Stomach (tissue), 4 donors: ENCODE measurements at regions not wholly inside any gene's neighbourhood (a gene's known extent, or its start where the extent isn't known, plus 50 kb on each side); places are given as distances from the start of the nearest gene placed in this dataset.

Experiments
- POLR2A ChIP-seq, 4 donors: fragments of 450-650 bp; IDR thresholded peaks; one replicate each; pipeline ENCODE4 v1.6.1; 2016; ENCODE audit warnings: antibody characterized with exemption in 4 of 4, control low read depth in 2 of 4, mild to moderate bottlenecking in 1 of 4, moderate library complexity in 1 of 4
- TF ChIP-seq, protein P1 (sequence below), 7 experiments: fragments of 450-650 bp in 4 of 7; fragments of 200-600 bp in 3 of 7; sonication (generic) in 3 of 7; IDR thresholded peaks; one replicate each; pipeline ENCODE4 v1.5.1; 2016 to 2019; ENCODE audit warnings: antibody characterized with exemption in 7 of 7, control low read depth in 2 of 7, mild to moderate bottlenecking in 1 of 7

DNA sequence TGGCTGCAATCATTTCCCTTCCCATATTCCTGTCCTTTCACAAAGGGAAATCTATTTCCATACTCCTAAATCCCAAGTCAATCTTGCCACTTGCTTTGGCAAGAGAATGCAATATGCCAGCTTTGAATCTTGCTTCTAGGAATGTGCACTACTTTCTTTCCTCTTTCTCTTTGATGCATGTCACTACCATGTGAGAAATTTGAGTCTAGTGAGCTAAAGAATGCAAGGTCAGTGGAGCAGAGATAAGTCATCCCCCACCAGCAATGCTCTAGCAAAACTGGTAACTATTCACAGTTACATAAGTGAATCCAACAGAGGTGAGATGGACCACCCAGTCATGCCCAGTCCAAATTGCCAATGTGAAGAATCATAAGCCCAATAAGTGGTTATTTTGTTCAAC is 910.4 kb downstream of the RAB28 start:
- TF ChIP-seq, protein P1, sequence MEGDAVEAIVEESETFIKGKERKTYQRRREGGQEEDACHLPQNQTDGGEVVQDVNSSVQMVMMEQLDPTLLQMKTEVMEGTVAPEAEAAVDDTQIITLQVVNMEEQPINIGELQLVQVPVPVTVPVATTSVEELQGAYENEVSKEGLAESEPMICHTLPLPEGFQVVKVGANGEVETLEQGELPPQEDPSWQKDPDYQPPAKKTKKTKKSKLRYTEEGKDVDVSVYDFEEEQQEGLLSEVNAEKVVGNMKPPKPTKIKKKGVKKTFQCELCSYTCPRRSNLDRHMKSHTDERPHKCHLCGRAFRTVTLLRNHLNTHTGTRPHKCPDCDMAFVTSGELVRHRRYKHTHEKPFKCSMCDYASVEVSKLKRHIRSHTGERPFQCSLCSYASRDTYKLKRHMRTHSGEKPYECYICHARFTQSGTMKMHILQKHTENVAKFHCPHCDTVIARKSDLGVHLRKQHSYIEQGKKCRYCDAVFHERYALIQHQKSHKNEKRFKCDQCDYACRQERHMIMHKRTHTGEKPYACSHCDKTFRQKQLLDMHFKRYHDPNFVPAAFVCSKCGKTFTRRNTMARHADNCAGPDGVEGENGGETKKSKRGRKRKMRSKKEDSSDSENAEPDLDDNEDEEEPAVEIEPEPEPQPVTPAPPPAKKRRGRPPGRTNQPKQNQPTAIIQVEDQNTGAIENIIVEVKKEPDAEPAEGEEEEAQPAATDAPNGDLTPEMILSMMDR (IDR thresholded peaks at IDR 0.05): no peak
- TF ChIP-seq POLR2A (IDR thresholded peaks at IDR 0.05): no peak
